OCI-LY7 (cell line): ENCODE measurements at regions not wholly inside any gene's neighbourhood (a gene's known extent, or its start where the extent isn't known, plus 50 kb on each side); places are given as distances from the start of the nearest gene placed in this dataset.
A peak's percentile ranks its signal among the peaks of the same experiment; 100 is the strongest.

Experiments used
- BruUV-seq: library from RNA; stranded (reverse); fragments of 400-500 nt; replicated peaks from 2 replicates; lab custom pipeline; 2021; lab: Mats Ljungman, UMichigan
- CTCF ChIA-PET: fragments of 300-600 bp; sonication (Branson Sonifier 250); formaldehyde crosslinking; loops from one replicate; lab custom pipeline; 2022; ENCODE audit warnings: antibody characterized with exemption; ENCODE audit not compliant: unreplicated experiment; lab: Charles Lee
- POLR2A ChIA-PET: fragments of 300-600 bp; sonication (Branson Sonifier 250); formaldehyde crosslinking; loops from one replicate; lab custom pipeline; 2022; ENCODE audit warnings: antibody characterized with exemption; lab: Charles Lee
- DNase-seq: peaks from one replicate; pipeline ENCODE4 v3.0.0-alpha.2; 2015; ENCODE audit warnings: low spot score
- H2AFZ ChIP-seq: fragments of 200-600 bp; sonication (generic), shearing (Covaris generic); 2 replicates; pipeline ENCODE4 v1.6.1; 2014; ENCODE audit warnings: mild to moderate bottlenecking, antibody characterized with exemption, low read length, moderate library complexity
- H3K27ac ChIP-seq: fragments of 200-600 bp; sonication (generic); 2 replicates; pipeline ENCODE4 v1.5.1; 2014; ENCODE audit warnings: mixed run types, low read depth, mild to moderate bottlenecking, moderate library complexity, low read length, inconsistent platforms; ENCODE audit not compliant: poor library complexity, severe bottlenecking
- H3K36me3 ChIP-seq: fragments of 200-600 bp; sonication (generic); 2 replicates; pipeline ENCODE4 v1.6.1; 2014; ENCODE audit warnings: mild to moderate bottlenecking, antibody characterized with exemption, low read length, moderate library complexity, mixed read lengths; ENCODE audit not compliant: insufficient read depth
- H3K4me1 ChIP-seq: fragments of 200-600 bp; sonication (generic); 2 replicates; pipeline ENCODE4 v1.5.1; 2014; ENCODE audit warnings: mild to moderate bottlenecking, low read length; ENCODE audit not compliant: insufficient read depth, poor library complexity, severe bottlenecking
- H3K4me2 ChIP-seq: fragments of 200-600 bp; sonication (generic); 2 replicates; pipeline ENCODE4 v1.6.1; 2014; ENCODE audit warnings: mild to moderate bottlenecking, low read length
- H3K4me3 ChIP-seq: fragments of 200-600 bp; sonication (generic); 2 replicates; pipeline ENCODE4 v1.5.1; 2014; ENCODE audit warnings: mild to moderate bottlenecking, low read depth, low read length; ENCODE audit not compliant: poor library complexity, severe bottlenecking
- H3K79me2 ChIP-seq: fragments of 200-600 bp; sonication (generic); 2 replicates; pipeline ENCODE4 v1.6.1; 2016; ENCODE audit warnings: low read depth, mild to moderate bottlenecking, low read length, moderate library complexity, mixed read lengths; ENCODE audit not compliant: insufficient read depth
- H3K9me2 ChIP-seq: fragments of 200-600 bp; sonication (generic); 2 replicates; pipeline ENCODE4 v1.6.1; 2016; ENCODE audit warnings: mild to moderate bottlenecking, low read length, mixed read lengths; ENCODE audit not compliant: insufficient read depth
- H3K9me3 ChIP-seq: fragments of 200-600 bp; sonication (generic); 2 replicates; pipeline ENCODE4 v1.6.1; 2014; ENCODE audit warnings: mild to moderate bottlenecking, mixed run types, low read length, mixed read lengths
- H4K20me1 ChIP-seq: fragments of 200-600 bp; sonication (generic); 2 replicates; pipeline ENCODE4 v1.6.1; 2014; ENCODE audit warnings: mild to moderate bottlenecking, antibody characterized with exemption, low read length, moderate library complexity, mixed read lengths; ENCODE audit not compliant: insufficient read depth
- EZH2phosphoT487 ChIP-seq: fragments of 200-600 bp; sonication (generic); IDR thresholded peaks from 2 replicates; pipeline ENCODE4 v1.6.1; 2018; ENCODE audit warnings: low read depth, borderline replicate concordance, mild to moderate bottlenecking, mixed run types, antibody characterized with exemption, low read length, moderate library complexity, mixed read lengths
- intact Hi-C: fragments of 100-400 bp; cut with micrococcal nuclease; formaldehyde crosslinking; loops from one replicate; pipeline ENCODE4 v1.10.0; 2022; ENCODE audit not compliant: unreplicated experiment
- TF ChIP-seq, protein P1 (sequence below): fragments of 200-600 bp; sonication (generic); conservative IDR thresholded peaks from 2 replicates; pipeline ENCODE4 v1.5.1; 2014; ENCODE audit warnings: mild to moderate bottlenecking, antibody characterized with exemption, low read length, moderate library complexity, mixed read lengths

DNA sequence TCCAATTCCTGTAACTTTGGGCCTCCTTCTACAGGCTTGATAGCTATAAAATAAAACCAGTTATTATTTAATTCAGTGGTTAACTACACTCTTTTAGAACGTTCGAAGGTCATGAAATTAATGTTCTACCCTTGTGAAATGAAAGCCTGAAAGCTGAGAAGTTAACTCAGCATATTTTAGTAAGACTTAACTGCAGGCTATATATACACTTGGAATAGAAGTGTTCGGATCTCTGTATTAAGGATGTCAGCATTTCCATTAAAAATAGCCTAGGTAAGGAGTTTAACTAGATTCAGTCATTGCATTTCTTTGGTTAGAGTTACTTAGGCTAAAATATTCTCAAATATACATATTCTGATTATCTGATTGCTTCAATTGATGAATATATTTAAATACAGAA, 229.2 kb downstream of the MRPS30 start:
- H2AFZ ChIP-seq = no peak overlapping the region
- H3K4me2 ChIP-seq = no peak overlapping the region
- H3K79me2 ChIP-seq = no peaks in the 10 kb centered on the region
- DNase-seq = no peak
- H3K4me3 ChIP-seq = no peak overlapping the region
- H3K27ac ChIP-seq = no peak overlapping the region
- ChIA-PET CTCF (no interaction called here), POLR2A (interaction anchor here (0.6 kb wide), 1 partner anchor 563 kb away, joined by 3 read pairs; no protein-coding TSS in a partner anchor)
- H3K36me3 ChIP-seq = no peaks in the 10 kb centered on the region
- no TSS peak for BruUV-seq
- no peak for TF ChIP-seq EZH2phosphoT487
- TF ChIP-seq, protein P1, sequence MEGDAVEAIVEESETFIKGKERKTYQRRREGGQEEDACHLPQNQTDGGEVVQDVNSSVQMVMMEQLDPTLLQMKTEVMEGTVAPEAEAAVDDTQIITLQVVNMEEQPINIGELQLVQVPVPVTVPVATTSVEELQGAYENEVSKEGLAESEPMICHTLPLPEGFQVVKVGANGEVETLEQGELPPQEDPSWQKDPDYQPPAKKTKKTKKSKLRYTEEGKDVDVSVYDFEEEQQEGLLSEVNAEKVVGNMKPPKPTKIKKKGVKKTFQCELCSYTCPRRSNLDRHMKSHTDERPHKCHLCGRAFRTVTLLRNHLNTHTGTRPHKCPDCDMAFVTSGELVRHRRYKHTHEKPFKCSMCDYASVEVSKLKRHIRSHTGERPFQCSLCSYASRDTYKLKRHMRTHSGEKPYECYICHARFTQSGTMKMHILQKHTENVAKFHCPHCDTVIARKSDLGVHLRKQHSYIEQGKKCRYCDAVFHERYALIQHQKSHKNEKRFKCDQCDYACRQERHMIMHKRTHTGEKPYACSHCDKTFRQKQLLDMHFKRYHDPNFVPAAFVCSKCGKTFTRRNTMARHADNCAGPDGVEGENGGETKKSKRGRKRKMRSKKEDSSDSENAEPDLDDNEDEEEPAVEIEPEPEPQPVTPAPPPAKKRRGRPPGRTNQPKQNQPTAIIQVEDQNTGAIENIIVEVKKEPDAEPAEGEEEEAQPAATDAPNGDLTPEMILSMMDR = no peak
- H3K9me2 ChIP-seq = no peaks in the 10 kb centered on the region
- H3K4me1 ChIP-seq = no peaks in the 10 kb centered on the region
- intact Hi-C loops = no loop called here
- H3K9me3 ChIP-seq = no peaks in the 10 kb centered on the region
- no peaks in the 10 kb centered on the region for H4K20me1 ChIP-seq

DNA sequence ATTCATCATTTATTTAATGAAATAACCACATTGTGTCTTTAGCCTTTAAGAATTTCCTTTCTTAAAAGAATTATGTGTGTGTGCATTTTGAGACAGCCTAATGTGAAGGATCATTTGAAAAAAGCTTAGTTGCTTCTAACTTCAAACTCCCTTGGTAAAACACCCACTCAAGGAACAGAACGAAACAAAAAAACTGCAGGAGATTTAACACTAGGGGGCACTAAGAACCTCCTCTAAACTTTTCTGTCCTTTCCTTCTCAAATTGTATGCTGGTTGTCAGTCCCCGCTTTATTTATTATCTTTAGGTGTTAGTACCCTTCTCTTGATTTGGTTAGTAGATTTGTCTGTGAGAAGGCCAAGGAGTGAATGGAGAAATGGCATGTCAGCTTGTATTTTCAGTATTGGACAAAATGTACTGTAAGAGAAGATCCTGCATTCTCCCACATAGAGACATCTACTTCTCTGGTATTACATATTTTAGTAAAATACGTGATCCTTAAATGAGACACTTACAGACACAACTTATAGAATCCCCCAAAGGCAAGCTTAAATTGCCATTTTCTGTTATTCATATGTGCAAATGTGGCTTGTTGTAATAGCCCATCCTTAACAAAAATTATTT, 229.7 kb downstream of the MRPS30 start:
- Histone ChIP-seq H3K9me2 (no peaks in the 10 kb centered on the region), H4K20me1 (no peaks in the 10 kb centered on the region), H3K4me1 (no peaks in the 10 kb centered on the region), H3K36me3 (no peaks in the 10 kb centered on the region), H3K9me3 (no peaks in the 10 kb centered on the region), H3K27ac (no peak overlapping the region), H2AFZ (no peak overlapping the region), H3K4me2 (no peak overlapping the region), H3K79me2 (no peaks in the 10 kb centered on the region), H3K4me3 (no peak overlapping the region)
- TF ChIP-seq, protein P1 = peak; percentile 83
- no peak for TF ChIP-seq EZH2phosphoT487
- ChIA-PET CTCF (no interaction called here), POLR2A (interaction anchor here (0.6 kb wide), 1 partner anchor 563 kb away, joined by 3 read pairs; no protein-coding TSS in a partner anchor)
- DNase-seq = peak; percentile 19
- intact Hi-C loops = no loop called here
- no TSS peak for BruUV-seq

DNA sequence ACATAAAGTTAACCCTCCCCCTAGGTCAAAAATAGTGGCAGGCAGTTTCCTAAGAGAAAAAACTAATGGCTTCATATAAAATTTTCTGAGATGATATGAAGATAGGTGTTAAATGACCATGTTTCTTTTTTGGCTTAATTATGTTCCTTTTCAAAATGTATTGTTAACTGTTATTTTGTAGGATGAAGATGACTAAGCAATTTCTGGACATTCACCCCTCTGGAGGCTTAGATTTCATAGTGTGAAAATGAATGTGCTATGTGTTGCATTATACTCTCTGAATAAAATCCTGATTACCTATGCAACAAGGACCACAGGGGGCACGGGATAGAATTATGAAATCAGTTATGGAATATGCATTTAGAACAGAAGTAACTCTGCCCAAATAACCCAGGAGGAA, 233.5 kb downstream of the MRPS30 start:
- Histone ChIP-seq H2AFZ (no peak overlapping the region), H3K36me3 (no peaks in the 10 kb centered on the region), H3K27ac (no peak overlapping the region), H3K79me2 (no peaks in the 10 kb centered on the region), H4K20me1 (no peaks in the 10 kb centered on the region), H3K4me3 (no peak overlapping the region), H3K9me2 (no peaks in the 10 kb centered on the region), H3K4me1 (no peaks in the 10 kb centered on the region), H3K4me2 (no peak overlapping the region), H3K9me3 (no peaks in the 10 kb centered on the region)
- intact Hi-C loops = no loop called here
- no TSS peak for BruUV-seq
- POLR2A ChIA-PET = no interaction called here
- TF ChIP-seq, protein P1 = no peak
- TF ChIP-seq EZH2phosphoT487 = no peak
- CTCF ChIA-PET = no interaction called here
- no peak for DNase-seq
